GM21381 (cell line): ENCODE measurements at regions not wholly inside any gene's neighbourhood (a gene's known extent, or its start where the extent isn't known, plus 50 kb on each side); places are given as distances from the start of the nearest gene placed in this dataset.

Source experiments
- ATAC-seq: cut with Tn5 transposase; IDR thresholded peaks from one replicate; pipeline ENCODE4 v1.9.1; 2021; ENCODE audit warnings: mild to moderate bottlenecking, moderate library complexity; ENCODE audit not compliant: unreplicated experiment

DNA sequence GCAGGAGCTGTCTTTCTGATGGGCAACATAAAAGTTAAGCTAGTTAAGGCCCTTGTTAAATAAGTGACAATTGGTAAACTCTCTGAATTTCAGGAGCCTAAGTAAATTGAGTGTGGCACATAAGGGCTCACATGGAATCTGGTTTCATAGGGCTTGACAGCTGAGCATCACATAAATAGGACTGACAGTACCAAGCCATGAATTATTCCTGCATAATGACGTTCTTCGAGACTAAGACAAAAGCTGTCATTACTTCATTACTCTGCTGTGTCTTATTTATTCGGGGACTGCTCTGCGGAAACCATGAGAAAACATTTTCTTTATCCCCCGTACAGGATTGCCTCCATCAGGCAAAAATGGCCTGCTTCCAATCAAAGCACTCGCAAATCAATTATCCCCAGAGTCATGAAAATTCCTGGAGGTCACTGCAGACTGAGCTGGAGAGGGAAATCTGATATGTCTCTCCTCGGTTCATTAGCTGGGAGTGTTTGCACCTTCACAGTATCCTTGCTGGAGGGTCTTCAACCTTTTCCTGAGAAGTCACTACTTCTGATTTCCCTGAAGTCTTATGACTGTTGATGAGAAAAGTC lies 311.4 kb downstream of the CDH26 start:
- no peak for ATAC-seq

DNA sequence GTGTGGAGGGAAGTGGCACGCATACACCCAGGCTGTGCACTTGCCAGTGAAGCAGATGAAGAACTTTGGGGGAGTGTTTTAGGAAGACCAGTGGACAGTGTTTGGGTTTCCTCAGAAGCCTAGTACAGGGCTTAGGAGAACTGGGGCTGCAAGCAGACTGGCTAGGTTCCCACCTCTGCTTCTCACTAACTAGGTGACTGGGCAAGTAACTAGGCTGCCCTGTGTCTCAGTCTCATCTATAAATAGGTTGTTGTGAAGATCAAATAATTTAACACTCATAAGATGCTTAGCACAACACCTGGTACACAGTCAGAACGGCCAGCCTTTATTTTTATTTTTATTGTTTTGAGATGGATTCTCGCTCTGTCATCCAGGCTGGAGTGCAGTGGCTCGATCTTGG lies 312.1 kb downstream of the CDH26 start:
- ATAC-seq = no peak

DNA sequence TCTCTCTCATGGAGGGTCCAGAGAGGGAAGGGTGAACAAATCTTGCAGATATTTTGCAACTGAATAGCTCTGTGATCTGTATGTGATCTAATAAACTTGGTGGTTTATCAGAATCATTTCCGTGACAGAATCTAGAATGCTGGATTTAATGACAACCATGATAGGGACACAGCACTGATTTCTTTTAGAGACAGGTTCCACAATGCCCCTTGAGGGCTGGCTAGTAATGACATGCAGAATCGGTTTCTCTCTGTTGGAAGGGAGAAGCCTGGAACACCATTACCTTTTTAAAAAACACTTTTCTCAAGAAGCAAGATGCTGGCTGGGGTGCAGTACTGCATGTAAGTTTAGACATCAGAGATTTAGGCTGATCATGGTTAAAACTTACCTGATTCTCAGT lies 313.4 kb downstream of the CDH26 start:
- no peak for ATAC-seq

DNA sequence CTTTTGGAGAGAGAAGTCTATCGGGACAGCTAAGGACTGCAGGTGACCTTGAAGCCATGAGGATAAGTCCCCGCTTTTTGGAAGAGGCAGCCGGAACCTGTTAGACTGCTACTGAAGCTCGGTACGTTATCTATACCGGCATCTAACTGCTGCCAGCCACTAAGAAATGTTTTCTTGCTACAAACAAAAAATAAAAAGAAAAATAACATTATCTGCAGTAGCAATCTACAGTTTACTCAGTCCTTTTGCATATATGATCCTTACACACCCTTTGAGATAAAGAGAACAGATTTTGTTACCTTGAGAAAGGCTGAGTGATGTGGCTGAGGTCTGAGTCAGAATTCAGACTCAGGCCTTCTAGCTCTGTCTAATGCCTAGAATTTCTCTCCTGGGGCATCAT lies 314.6 kb downstream of the CDH26 start:
- no peak for ATAC-seq

DNA sequence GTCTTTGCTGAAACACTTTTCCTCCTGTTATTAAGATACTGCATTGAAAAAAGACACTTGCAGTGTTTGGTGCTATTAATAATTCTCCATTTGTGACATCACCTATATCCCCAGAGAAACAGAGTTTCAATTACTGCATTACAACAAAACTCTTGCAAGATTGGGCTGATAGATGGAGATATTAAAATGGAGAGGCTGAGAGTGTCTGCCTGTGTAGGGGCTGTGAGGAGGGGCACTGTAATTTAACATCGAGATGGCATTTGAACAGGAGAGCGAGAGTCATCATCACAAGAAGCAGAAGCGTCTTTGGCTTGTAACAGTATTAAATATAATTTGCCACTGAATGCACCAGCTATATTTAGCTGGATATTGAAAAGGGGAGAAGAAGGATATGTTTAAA lies 316.5 kb downstream of the CDH26 start:
- ATAC-seq = no peak

DNA sequence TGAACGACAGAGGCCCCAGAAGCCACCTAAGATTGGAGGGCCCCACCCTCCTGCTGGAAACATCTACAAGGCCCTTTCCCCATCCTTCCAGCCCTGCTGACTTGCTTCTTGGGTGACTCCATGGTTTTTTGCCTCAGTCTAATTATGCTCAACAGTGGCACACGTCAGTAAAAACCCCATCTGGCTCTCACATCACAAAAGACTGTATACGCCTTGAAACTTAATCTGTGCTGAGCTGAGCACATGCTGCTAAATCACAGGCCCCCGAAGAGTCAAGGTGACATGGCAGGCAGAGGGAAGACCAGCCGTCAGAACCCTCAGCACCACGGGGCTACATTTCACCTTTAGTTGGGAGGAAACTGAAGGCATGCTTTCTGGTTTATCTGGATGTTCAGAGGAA lies 323.1 kb downstream of the CDH26 start:
- no peak for ATAC-seq

DNA sequence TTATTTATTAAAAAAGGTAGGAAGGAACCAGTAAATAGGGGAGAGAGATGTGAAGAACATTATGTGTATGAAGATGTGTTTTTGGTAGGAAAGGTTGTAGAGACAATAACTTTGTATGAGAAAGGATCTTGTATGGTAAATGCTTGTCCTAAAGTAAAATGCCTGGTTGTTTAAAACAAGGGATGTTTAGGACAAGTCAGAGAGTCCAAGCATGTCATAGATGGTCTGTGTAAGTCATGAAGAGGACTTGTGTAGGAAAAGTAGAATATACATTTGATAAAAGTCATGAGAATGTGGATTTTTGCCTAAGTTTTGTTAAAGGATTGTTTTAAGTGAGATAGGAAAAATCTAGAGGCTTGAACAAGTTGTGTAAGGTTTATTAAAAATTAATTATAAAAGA lies 325.1 kb downstream of the CDH26 start:
- ATAC-seq = no peak

DNA sequence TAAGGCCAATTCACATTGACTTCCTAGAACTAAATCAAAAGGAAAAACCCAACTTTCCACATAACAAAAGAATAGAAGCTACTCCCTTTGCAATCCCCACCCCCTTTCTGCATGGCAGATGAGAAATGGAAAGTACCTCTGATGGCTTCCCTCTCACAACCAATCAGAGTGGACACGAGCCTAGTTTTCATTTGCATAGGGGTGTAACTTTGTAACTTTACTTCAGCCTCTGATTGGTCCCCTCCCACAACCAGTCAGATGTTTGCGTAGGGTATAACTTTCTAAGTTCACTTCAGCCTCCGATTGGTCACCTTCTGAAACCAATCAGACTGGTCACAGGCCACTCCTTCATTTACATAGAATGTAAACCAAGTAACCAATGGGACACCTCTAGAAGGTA lies 328.5 kb downstream of the CDH26 start:
- no peak for ATAC-seq

DNA sequence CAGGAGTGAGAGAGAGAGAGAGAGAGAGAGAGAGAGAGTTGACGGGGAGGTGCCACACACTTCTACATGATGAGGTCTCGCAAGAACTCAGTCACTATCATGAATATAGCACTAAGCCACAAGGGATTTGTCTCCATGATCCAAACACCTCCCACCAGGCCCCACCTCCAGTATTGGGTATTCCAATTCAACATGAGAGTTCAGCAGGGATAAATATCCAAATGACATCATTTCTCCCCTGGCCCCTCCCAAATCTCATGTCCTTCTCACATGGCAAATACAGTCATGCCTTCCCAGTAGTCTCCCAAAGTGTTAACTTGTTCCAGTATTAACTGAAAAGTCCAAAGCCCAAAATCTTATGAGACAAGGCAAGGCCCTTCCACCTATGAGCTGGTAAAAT lies 330.7 kb downstream of the CDH26 start:
- ATAC-seq = no peak

DNA sequence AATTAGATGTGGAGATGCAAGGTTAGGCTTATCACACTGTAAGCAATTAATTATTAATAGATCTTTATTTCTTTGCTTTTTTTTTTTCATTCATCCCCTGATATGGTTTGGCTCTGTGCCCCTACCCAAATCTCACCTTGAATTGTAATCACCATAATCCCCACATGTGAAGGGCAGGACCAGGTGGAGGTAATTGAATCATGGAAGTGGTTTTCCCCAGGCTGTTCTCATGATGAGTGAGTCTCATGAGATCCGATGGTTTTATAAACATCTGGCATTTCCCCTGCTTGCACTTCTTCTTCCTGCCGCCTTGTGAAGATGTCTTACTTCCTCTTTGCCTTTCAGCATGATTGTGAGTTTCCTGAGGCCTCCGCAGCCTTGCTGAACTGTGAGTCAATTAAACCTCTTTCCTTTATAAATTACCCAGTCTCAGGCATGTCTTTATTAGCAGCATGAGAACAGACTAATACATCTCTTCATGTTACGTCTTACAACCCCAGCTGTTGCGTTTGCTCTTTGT lies 333.8 kb downstream of the CDH26 start:
- ATAC-seq = no peak

DNA sequence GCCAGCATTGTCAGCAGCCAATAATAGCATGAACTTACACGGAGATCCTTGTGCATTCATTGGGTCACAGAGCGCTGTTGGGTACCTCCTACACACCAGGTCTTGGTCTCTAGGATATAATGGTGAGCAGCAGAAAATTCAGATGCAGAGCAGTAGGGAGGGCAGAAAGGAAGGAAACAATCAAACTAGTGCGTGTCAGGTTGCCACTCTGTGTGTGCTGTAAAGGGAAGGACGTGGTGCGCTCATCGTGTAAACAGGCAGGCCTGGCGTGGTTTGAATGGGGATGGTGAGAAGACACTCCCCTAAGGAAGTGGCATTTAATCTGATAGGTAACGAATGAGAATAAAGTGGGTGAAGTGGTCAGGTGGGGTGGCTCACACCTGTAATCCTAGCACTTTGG lies 336.4 kb downstream of the CDH26 start:
- ATAC-seq = no peak

DNA sequence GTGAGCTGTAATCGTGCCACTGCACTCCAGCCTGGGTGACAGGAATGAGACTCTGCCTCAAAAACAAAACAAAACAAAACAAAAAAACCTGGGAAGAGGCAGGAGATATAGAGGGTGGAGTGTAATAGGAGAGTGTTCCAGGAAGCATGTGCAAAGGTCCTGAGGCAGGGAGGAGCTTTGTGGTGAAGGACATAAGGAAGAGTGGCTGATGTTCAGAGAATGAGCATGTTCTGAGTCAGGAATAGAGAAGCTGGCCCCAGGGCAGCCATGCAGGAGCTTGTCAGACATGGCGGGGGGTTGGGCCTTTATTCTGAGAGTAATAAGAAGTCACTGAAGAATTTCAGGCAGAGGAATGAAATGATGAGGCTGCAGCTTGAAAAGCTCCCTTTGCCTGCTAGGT lies 337.0 kb downstream of the CDH26 start:
- no peak for ATAC-seq

DNA sequence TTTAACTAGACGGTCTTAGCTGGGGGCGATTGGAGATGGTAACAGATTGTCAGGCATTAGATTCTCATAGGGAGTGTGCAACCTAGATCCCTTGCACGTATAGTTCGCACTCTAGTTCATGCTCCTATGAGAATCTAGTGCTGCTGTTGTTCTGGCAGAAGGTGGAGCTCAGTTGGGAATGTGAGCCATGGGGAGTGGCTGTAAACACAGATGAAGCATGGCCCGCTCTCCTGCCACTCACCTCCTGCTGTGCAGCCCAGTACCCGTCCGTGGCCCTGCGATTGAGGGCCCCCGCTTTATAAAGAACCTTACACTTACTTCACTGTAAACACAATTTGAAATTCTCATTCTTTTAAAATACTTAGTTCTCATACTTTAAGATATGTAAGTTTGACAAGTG lies 339.4 kb downstream of the CDH26 start:
- ATAC-seq = no peak

DNA sequence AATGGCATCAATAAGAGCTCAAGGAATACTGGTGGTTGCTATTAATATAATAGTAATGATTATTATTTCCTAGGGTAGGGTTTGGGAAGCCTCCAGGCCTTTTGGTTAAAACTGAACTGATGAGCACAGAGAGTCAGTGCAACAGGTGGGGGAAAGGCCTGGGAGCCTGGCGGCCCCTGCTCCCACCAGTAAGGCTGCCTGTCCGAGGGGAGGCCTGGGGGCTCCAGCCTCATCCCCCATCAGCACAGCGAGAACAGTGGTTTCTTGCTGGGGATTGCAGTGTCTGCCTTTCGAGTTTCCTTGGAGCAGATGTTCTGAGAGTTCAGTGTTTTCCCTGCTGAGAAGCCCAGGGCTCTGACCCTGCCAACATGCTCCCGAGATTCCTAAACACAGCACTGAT lies 340.4 kb downstream of the CDH26 start:
- no peak for ATAC-seq

DNA sequence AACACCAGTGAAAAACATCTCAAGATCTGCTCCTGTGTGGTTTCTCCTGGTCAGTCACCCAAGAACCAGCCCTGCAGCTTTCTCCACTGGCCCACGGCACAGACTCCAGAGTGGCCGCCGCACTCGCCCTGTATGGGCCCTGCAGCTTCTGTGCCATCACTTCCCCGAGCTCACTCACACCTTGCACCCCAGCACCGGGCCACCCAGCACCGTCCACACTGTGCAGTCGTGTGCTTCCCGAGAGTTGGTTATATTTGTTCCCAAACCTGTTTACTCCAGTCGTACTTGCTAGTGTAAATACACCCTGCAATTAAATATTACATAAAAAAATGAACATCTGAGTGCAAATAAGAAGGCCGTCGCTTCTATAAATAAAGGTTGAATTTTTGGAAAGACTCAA lies 341.7 kb downstream of the CDH26 start:
- no peak for ATAC-seq

DNA sequence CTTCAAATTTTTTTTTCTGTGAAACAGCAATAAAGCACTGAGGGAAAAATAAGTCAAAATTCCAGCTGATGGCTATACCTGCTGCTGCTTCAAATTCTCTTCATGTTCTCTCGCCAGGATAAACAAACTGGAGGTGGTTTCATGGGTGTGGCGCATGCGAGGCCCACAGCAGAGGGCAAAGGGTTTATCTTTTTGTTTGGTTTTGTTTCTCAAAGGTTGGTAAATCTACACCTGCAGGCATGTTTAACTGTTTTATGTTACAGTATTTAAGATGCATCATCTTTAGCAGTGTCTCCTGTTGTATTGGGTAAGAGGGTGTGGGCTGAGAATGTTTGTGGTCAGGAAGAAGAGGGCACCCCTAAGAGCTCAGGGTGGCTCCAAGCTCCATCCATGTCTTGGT lies 342.2 kb downstream of the CDH26 start:
- ATAC-seq = no peak

DNA sequence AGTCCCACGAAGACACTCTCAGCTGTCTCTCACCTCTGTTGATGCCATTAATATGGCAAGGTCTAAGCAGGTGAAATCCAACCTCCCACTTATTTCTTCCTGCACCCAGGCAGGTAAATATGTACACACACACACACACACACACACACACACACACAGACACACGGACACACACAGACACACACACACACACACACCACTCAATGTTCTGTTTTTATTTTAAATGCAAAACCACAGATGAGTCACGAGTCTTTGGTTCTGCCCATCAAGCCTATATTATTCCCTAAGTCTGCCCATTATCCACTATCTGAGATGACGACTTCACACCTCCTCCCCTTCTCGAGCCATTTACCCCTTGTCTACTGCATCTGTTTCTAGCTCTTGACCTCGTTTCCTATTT lies 344.7 kb downstream of the CDH26 start:
- no peak for ATAC-seq

DNA sequence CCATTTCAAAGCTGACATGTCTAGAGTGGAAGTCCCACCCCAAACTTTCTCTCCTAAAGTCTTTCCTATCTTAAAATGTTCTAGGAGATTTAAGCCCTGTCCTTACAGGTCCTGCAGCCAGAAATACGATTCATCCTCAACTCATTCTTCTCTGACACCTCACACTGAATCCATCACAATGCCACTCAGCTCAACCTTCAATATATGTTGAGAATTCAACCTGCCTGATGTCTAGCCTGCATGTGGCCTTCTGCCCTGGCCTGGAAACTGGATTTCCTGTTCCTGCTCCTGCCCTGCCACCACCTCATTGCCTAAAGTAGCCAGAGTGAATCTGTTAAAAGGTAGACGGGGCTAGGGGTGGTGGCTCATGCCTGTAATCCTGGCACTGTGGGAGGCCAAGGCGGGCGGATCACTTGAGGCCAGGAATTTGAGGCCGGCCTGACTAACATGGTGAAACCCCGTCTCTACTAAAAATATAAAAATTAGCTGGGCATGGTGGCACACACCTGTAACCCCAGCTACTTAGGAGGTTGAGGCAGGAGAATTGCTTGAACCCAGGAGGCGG lies 345.9 kb downstream of the CDH26 start:
- ATAC-seq = no peak

DNA sequence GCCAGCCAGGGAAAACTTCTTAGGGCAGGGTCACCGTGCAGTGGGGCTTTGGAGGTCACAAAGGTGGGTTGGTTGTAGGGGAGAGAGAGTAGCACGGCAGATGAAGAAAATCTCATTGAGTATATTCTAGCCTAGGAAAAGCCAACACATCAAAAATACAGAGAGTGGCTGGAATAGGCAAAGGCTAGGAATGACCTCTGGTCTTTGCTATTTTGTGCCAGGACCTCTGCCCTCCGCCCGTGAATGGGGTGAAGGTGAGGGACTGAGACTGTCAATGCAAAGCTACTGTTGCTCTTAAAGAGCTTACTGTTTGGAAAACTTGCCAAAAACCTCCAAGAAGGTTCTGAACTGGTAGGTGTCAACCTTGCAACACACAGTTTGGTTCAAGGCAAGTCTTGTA lies 346.7 kb downstream of the CDH26 start:
- no peak for ATAC-seq

DNA sequence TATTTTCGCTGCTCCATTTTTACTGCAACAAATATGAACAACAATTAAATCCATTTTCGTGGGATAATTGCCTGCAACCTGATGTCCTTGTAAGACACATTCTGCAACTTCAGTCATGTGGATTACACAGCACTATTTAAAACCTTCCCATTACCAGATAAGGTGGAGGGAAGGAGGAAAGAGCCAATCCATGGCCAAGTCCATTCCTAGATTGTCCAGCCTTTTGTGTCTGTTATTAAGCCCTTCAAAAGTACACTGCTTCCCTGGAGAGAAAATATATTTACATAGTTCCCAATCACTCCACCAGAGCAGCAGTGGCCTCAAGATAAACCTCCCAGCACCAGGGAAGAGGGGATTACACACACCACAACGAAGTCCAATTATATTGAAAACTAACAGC lies 347.9 kb downstream of the CDH26 start:
- no peak for ATAC-seq

DNA sequence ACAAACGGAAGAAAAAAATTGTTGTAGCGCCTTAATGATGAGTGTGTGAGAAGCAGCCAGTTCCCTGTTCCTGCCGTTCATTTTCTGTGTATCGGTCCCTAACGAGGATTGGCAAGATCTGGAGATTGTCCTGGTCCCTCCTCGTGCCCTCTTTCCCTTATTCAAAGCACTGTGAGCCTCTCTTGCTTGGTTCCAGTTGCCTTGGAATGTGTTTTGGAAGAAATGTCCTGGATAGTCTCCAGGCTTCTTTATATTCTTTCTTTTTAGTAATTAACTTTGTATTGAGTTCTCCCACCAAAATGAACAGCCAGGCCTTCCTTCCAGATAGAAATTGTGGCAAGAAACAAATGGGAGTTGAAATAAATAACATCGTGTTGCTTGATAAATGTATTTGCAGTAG lies 348.3 kb downstream of the CDH26 start:
- ATAC-seq = no peak

DNA sequence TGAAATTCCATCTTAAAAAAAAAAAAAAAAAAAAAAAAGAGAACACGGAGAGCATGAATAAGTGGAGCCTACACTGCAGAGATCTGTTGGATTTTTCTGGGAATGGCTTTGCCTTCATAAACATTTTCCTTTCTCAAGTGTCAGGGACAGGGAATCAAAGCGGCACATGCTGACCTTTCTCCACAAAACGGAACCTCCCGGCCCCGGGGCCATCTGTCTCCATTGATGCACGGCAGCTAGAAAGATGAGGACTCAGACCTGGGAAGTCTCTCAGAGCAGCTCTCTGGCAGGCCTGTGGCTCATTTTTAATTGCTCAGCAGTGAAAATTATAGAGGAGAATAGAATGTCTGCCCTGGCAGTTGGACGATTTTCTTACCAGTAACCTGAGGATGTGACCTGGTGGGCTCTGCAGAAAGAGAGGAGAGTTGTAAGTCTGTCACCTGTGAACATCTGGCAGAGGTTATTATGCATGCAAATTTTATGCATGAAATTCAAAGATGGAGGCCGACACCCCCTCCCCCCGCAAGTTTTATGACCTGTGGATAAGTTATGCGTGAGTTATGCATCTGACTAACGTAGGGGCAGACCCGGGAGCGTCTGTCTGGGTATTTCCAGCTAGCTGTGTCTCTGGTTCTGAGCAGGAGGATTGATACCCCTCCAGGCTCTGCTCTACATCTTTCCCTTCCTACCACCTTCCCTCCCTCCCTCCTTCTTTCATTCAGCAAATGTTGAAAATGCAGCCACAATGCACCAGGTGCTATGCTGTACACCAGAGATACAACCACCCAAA lies 352.5 kb downstream of the CDH26 start:
- ATAC-seq = no peak
